ENCODE measurements at regions not wholly inside any gene's neighbourhood (a gene's known extent, or its start where the extent isn't known, plus 50 kb on each side); places are given as distances from the start of the nearest gene placed in this dataset.

GRCh38 chr2:64826703-64827102 is 162.5 kb upstream of the SLC1A4 start:
- TF ChIP-seq EZH2 (IDR thresholded peaks at IDR 0.05; ENCODE audit: insufficient read depth, poor library complexity, severe bottlenecking) = no peak
- no peak for TF ChIP-seq EZH2phosphoT487 (IDR thresholded peaks at IDR 0.05; ENCODE audit: insufficient read depth, low read depth)
- H3K9ac ChIP-seq = no peak overlapping the region
- no peak for DNase-seq
- H3K9me3 ChIP-seq (ENCODE audit: low read depth) = no peaks in the 10 kb centered on the region
- in situ Hi-C loops (cut with MboI) = no loop called here
- H3K27me3 ChIP-seq (replicated peaks; ENCODE audit: insufficient read depth) = no peaks in the 10 kb centered on the region
- WGBS, 2 experiments (ENCODE audit: low coverage in 1 of 2, low lambda C conversion rate in 2 of 2, missing lambda C conversion rate in 2 of 2) = 90% methylated on average over 2 of the region's 2 CpGs
- H3K9me2 ChIP-seq (ENCODE audit: insufficient read depth) = no peaks in the 10 kb centered on the region
- no peaks in the 10 kb centered on the region for H4K20me1 ChIP-seq (ENCODE audit: insufficient read depth)
- no peak overlapping the region for H3K4me2 ChIP-seq (ENCODE audit: unreplicated experiment)
- no peak overlapping the region for H2AFZ ChIP-seq
- no peaks in the 10 kb centered on the region for H3K36me3 ChIP-seq (ENCODE audit: low read depth)
- no peak overlapping the region for H3K4me3 ChIP-seq
- peaks cover 5% of the 10 kb centered on the region for H3F3A ChIP-seq (ENCODE audit: insufficient read depth)
- no peak overlapping the region for H3K27ac ChIP-seq
- peaks cover 7% of the 10 kb centered on the region for H3K4me1 ChIP-seq (ENCODE audit: insufficient read depth)
- no peaks in the 10 kb centered on the region for H3K79me2 ChIP-seq (ENCODE audit: insufficient read depth)

- Histone ChIP-seq H3K36me3 (ENCODE audit: low read depth) (no peaks in the 10 kb centered on the region), H3K4me1 (ENCODE audit: insufficient read depth) (peaks cover 19% of the 10 kb centered on the region), H3K27me3 (replicated peaks; ENCODE audit: insufficient read depth) (no peaks in the 10 kb centered on the region), H3K4me3 (no peak overlapping the region), H3K9me3 (ENCODE audit: low read depth) (no peaks in the 10 kb centered on the region), H3K27ac (no peak overlapping the region), H3K9me2 (ENCODE audit: insufficient read depth) (no peaks in the 10 kb centered on the region), H3K9ac (no peak overlapping the region), H3F3A (ENCODE audit: insufficient read depth) (peaks cover 18% of the 10 kb centered on the region), H3K4me2 (ENCODE audit: unreplicated experiment) (no peak overlapping the region), H2AFZ (no peak overlapping the region), H4K20me1 (ENCODE audit: insufficient read depth) (no peaks in the 10 kb centered on the region), H3K79me2 (ENCODE audit: insufficient read depth) (no peaks in the 10 kb centered on the region)
- TF ChIP-seq EZH2phosphoT487 (IDR thresholded peaks at IDR 0.05; ENCODE audit: insufficient read depth, low read depth) = no peak
- TF ChIP-seq EZH2 (IDR thresholded peaks at IDR 0.05; ENCODE audit: insufficient read depth, poor library complexity, severe bottlenecking) = no peak
- in situ Hi-C loops (cut with MboI) = no loop called here
- 96 to 100% methylated on average over 1 of the region's 1 CpG for WGBS, 2 experiments (ENCODE audit: low coverage in 1 of 2, low lambda C conversion rate in 2 of 2, missing lambda C conversion rate in 2 of 2)
- DNase-seq = no peak
Observed at GRCh38 chr2:64828261-64828660, 160.9 kb upstream of the SLC1A4 start.

GRCh38 chr2:64829525-64829924 is 159.7 kb upstream of the SLC1A4 start:
- no peaks in the 10 kb centered on the region for H3K27me3 ChIP-seq (replicated peaks; ENCODE audit: insufficient read depth)
- H4K20me1 ChIP-seq (ENCODE audit: insufficient read depth) = no peaks in the 10 kb centered on the region
- TF ChIP-seq EZH2phosphoT487 (IDR thresholded peaks at IDR 0.05; ENCODE audit: insufficient read depth, low read depth) (no peak), EZH2 (IDR thresholded peaks at IDR 0.05; ENCODE audit: insufficient read depth, poor library complexity, severe bottlenecking) (no peak)
- no peak overlapping the region for H3K4me2 ChIP-seq (ENCODE audit: unreplicated experiment)
- no peak overlapping the region for H3K27ac ChIP-seq
- H3K4me3 ChIP-seq = no peak overlapping the region
- no peak overlapping the region for H3K9ac ChIP-seq
- no peaks in the 10 kb centered on the region for H3K9me2 ChIP-seq (ENCODE audit: insufficient read depth)
- no peak overlapping the region for H2AFZ ChIP-seq
- in situ Hi-C loops (cut with MboI) = no loop called here
- no peaks in the 10 kb centered on the region for H3K9me3 ChIP-seq (ENCODE audit: low read depth)
- peaks cover 24% of the 10 kb centered on the region for H3K4me1 ChIP-seq (ENCODE audit: insufficient read depth)
- H3F3A ChIP-seq (ENCODE audit: insufficient read depth) = peaks cover 18% of the 10 kb centered on the region
- H3K36me3 ChIP-seq (ENCODE audit: low read depth) = no peaks in the 10 kb centered on the region
- WGBS, 2 experiments (ENCODE audit: low coverage in 1 of 2, low lambda C conversion rate in 2 of 2, missing lambda C conversion rate in 2 of 2) = 88 to 89% methylated on average over 6 of the region's 6 CpGs
- no peaks in the 10 kb centered on the region for H3K79me2 ChIP-seq (ENCODE audit: insufficient read depth)
- DNase-seq = no peak

GRCh38 chr2:64831134-64831976 is 157.8 kb upstream of the SLC1A4 start:
- Histone ChIP-seq H3F3A (ENCODE audit: insufficient read depth) (peaks cover 18% of the 10 kb centered on the region), H3K4me2 (ENCODE audit: unreplicated experiment) (peak overlapping the region; percentile 56), H2AFZ (peak overlapping the region; percentile 72), H3K79me2 (ENCODE audit: insufficient read depth) (no peaks in the 10 kb centered on the region), H3K27me3 (replicated peaks; ENCODE audit: insufficient read depth) (no peaks in the 10 kb centered on the region), H3K36me3 (ENCODE audit: low read depth) (no peaks in the 10 kb centered on the region), H3K9me2 (ENCODE audit: insufficient read depth) (no peaks in the 10 kb centered on the region), H3K9me3 (ENCODE audit: low read depth) (no peaks in the 10 kb centered on the region), H3K9ac (peak overlapping the region; percentile 70), H3K27ac (peak overlapping the region; percentile 93), H3K4me1 (ENCODE audit: insufficient read depth) (peaks cover 24% of the 10 kb centered on the region), H4K20me1 (ENCODE audit: insufficient read depth) (no peaks in the 10 kb centered on the region), H3K4me3 (peak overlapping the region; percentile 45)
- WGBS, 2 experiments (ENCODE audit: low coverage in 1 of 2, low lambda C conversion rate in 2 of 2, missing lambda C conversion rate in 2 of 2) = 15% methylated on average over 20 of the region's 20 CpGs
- no peak for TF ChIP-seq EZH2phosphoT487 (IDR thresholded peaks at IDR 0.05; ENCODE audit: insufficient read depth, low read depth)
- TF ChIP-seq EZH2 (IDR thresholded peaks at IDR 0.05; ENCODE audit: insufficient read depth, poor library complexity, severe bottlenecking) = no peak
- DNase-seq = peak; percentile 98
- in situ Hi-C loops (cut with MboI) = no loop called here
